ENCODE measurements at regions not wholly inside any gene's neighbourhood (a gene's known extent, or its start where the extent isn't known, plus 50 kb on each side); places are given as distances from the start of the nearest gene placed in this dataset.

DNA sequence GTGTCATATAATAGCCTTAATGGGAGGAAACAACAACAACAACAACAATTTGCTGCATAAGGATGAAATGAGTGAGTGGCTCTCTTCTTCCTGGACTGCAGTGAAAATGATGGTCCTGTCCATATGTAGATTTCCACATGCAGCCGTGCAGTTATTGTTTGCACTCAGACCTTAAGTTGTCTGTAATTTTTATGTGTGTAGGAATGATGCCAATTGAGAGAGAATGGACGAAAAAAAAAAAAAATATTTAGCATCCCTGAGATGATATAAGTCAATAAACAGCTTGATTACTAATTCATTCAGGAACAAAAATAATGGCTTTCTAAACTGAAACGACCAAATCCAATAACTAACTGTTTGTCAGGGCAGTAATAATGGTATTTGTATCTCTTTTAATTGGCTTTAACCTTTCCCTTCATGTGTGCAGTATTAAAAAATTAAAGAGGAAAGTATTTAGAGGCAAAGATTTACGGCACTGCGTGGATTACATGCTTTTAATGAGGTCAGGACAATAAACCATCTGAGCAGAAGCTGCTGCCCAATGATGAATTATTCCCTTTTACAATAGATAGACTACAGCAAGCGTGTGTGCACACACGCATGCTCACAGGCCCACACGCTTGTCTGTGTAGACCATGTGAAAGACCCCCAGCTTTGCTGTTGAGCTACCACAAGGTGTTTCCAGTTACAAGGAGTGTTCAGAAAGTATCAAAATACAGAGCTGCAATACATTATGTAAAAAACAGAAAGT is 459.5 kb upstream of the WWC1 start:
- in situ Hi-C loops (cut with MboI; ENCODE audit: low pct_ligation_motif_present in 1 of 4, low pct_unique_long_range_greater_than_20kb in 1 of 4, low sequenced_read_pairs in 3 of 4), result no loop called here
- TF ChIP-seq, protein P1, sequence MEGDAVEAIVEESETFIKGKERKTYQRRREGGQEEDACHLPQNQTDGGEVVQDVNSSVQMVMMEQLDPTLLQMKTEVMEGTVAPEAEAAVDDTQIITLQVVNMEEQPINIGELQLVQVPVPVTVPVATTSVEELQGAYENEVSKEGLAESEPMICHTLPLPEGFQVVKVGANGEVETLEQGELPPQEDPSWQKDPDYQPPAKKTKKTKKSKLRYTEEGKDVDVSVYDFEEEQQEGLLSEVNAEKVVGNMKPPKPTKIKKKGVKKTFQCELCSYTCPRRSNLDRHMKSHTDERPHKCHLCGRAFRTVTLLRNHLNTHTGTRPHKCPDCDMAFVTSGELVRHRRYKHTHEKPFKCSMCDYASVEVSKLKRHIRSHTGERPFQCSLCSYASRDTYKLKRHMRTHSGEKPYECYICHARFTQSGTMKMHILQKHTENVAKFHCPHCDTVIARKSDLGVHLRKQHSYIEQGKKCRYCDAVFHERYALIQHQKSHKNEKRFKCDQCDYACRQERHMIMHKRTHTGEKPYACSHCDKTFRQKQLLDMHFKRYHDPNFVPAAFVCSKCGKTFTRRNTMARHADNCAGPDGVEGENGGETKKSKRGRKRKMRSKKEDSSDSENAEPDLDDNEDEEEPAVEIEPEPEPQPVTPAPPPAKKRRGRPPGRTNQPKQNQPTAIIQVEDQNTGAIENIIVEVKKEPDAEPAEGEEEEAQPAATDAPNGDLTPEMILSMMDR (IDR thresholded peaks at IDR 0.05), result no peak
- no peak for TF ChIP-seq POLR2A (IDR thresholded peaks at IDR 0.05)
- TF ChIP-seq EP300 (IDR thresholded peaks at IDR 0.05; ENCODE audit: low read depth), result no peak
- no peak for TF ChIP-seq POLR2AphosphoS5 (IDR thresholded peaks at IDR 0.05)
- Histone ChIP-seq H3K36me3 (no peaks in the 10 kb centered on the region), H3K4me1 (no peaks in the 10 kb centered on the region), H3K27me3 (no peaks in the 10 kb centered on the region), H3K9me3 (no peaks in the 10 kb centered on the region), H3K4me3 (no peak overlapping the region), H3K27ac (no peak overlapping the region)
- WGBS, 2 donors (ENCODE audit: low coverage in 1 of 2), result 44 to 52% methylated on average over 8 of the region's 8 CpGs
- intact Hi-C loops (cut with DNase I; ENCODE audit: low total_unique reads), result no loop called here
- no peak for DNase-seq

DNA sequence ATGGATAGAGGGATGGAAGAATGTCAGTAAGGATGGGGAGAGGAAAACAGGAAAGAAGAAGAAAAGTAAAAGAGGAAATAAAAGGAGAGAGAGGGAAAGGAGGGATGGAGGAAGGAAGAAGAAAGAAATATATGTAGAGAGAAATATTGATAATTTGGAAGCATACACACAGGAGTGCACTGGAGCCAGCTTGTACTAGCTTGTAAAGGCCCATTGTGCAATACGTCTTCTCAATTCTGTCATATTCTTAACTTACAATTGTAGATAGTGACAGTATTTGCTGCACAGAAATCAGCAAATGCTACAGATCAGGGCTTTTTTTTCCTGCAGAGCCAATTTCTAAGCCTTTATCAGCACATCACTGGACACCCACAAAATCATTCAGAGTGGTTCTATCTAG is 458.8 kb upstream of the WWC1 start:
- Histone ChIP-seq H3K27me3 (no peaks in the 10 kb centered on the region), H3K9me3 (no peaks in the 10 kb centered on the region), H3K4me3 (no peak overlapping the region), H3K36me3 (no peaks in the 10 kb centered on the region), H3K4me1 (no peaks in the 10 kb centered on the region), H3K27ac (no peak overlapping the region)
- 0% methylated on average over 1 of the region's 1 CpG for WGBS, 2 donors (ENCODE audit: low coverage in 1 of 2)
- intact Hi-C loops (cut with DNase I; ENCODE audit: low total_unique reads) (no loop called here), in situ Hi-C loops (cut with MboI; ENCODE audit: low pct_ligation_motif_present in 1 of 4, low pct_unique_long_range_greater_than_20kb in 1 of 4, low sequenced_read_pairs in 3 of 4) (no loop called here)
- no peak for DNase-seq
- no peak for TF ChIP-seq EP300 (IDR thresholded peaks at IDR 0.05; ENCODE audit: low read depth)
- TF ChIP-seq, protein P1 (IDR thresholded peaks at IDR 0.05), result no peak
- no peak for TF ChIP-seq POLR2AphosphoS5 (IDR thresholded peaks at IDR 0.05)
- TF ChIP-seq POLR2A (IDR thresholded peaks at IDR 0.05), result no peak

DNA sequence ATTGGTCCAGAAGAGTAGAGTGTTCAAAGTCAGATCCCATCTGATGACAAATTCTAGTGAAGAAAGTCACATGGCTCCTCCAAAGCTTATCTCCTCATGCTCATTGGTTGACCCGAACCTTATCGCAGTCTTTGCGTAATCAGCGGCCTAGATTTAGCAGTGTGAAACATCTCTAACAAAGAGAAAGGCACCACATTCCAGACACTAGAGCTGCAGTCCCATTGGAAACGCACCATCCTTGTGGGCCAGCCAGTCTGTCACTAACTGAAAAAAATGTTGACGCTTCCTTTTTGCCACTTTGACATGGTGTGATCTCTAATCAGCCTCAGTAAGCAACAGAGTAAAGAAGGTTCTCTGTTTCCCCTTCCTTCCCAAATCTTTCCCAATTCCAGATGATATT is 458.0 kb upstream of the WWC1 start:
- TF ChIP-seq EP300 (IDR thresholded peaks at IDR 0.05; ENCODE audit: low read depth) (no peak), POLR2A (IDR thresholded peaks at IDR 0.05) (no peak), POLR2AphosphoS5 (IDR thresholded peaks at IDR 0.05) (no peak)
- TF ChIP-seq, protein P1 (IDR thresholded peaks at IDR 0.05), result no peak
- Histone ChIP-seq H3K4me1 (no peaks in the 10 kb centered on the region), H3K36me3 (no peaks in the 10 kb centered on the region), H3K4me3 (no peak overlapping the region), H3K9me3 (no peaks in the 10 kb centered on the region), H3K27me3 (no peaks in the 10 kb centered on the region), H3K27ac (no peak overlapping the region)
- DNase-seq, result no peak
- intact Hi-C loops (cut with DNase I; ENCODE audit: low total_unique reads), result no loop called here
- in situ Hi-C loops (cut with MboI; ENCODE audit: low pct_ligation_motif_present in 1 of 4, low pct_unique_long_range_greater_than_20kb in 1 of 4, low sequenced_read_pairs in 3 of 4), result no loop called here
- WGBS, 2 donors (ENCODE audit: low coverage in 1 of 2), result 94% methylated on average over 6 of the region's 6 CpGs; no CpG with 5 or more reads in 1 of the 2 donors

DNA sequence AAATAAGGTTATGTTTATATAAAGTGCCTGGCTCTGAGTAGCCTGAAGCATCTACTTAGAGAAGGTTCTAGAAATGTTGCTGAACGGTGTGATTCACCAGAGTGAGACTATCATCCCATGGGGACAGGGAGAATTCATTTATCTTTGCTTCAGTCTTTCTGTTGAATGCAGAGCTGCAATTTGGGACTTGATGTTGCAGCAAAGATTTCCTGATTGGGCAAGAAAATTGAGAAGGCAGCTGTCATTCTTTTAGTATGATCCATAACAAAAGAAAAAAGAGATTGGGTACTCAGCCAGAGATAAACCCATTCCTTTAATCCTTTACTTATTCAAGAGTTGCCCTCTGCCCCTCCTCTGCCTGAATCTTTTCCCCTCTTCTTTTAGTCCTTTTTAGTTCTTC is 456.3 kb upstream of the WWC1 start:
- Histone ChIP-seq H3K4me3 (no peak overlapping the region), H3K27ac (no peak overlapping the region), H3K27me3 (no peaks in the 10 kb centered on the region), H3K36me3 (no peaks in the 10 kb centered on the region), H3K9me3 (no peaks in the 10 kb centered on the region), H3K4me1 (no peaks in the 10 kb centered on the region)
- TF ChIP-seq, protein P1 (IDR thresholded peaks at IDR 0.05), result no peak
- TF ChIP-seq EP300 (IDR thresholded peaks at IDR 0.05; ENCODE audit: low read depth), result no peak
- TF ChIP-seq POLR2A (IDR thresholded peaks at IDR 0.05), result no peak
- TF ChIP-seq POLR2AphosphoS5 (IDR thresholded peaks at IDR 0.05), result no peak
- WGBS, 2 donors (ENCODE audit: low coverage in 1 of 2), result 62 to 90% methylated on average over 1 of the region's 1 CpG
- intact Hi-C loops (cut with DNase I; ENCODE audit: low total_unique reads) (no loop called here), in situ Hi-C loops (cut with MboI; ENCODE audit: low pct_ligation_motif_present in 1 of 4, low pct_unique_long_range_greater_than_20kb in 1 of 4, low sequenced_read_pairs in 3 of 4) (no loop called here)
- no peak for DNase-seq

All from transverse colon (tissue), 4 donors.